ENCODE measurements at regions not wholly inside any gene's neighbourhood (a gene's known extent, or its start where the extent isn't known, plus 50 kb on each side); places are given as distances from the start of the nearest gene placed in this dataset.

DNA sequence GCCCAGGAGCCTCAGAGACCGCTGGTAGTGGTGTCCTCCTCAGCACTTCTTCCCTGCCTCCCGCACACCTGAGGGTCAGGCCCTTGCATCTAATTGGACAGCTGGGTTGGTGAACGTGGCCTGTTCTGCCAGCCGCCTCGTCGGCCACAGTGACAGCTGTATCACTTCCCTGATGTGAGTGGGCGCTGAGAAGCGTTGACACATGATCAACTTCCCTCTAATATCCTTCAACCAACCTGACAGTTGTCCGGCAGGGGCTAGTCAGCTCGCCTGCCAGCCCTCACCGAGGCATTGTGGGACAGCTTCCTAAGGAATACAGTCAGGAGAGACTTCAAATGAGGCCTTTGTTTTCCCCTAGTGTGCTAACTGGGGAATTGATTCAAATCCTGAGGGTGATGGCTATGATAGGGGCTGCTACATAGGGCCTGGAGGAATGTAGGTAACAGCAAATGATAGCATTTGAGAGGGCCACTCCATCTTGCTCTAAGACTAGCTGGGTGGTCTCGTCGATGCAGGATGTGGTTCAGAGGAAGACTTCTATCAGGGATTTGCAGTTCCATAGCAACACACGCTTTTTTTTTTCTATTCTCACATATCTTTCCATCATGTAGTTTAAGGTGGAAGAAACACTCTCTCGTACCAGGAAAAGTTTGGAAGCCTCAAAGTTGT is 230.8 kb downstream of the TSHZ3 start:
- DNase-seq = no peak

DNA sequence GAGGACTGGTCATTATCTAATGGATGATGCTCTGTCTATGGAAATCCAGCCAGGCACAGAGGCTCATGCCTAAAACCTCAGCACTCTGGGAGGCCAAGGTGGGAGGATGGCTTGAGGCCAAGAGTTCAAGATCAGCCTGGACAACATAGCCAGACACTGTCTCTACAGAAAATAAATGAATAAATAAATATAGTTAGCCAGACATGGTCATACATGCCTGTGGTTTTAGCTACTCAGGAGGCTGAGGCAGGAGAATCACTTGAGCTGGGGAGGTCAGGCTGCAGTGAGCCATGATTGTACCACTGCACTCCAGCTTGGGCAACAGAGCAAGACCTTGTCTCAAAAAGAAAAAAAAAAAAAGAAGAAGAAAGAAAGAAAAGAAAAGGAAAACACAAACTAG is 234.7 kb downstream of the TSHZ3 start:
- no peak for DNase-seq

DNA sequence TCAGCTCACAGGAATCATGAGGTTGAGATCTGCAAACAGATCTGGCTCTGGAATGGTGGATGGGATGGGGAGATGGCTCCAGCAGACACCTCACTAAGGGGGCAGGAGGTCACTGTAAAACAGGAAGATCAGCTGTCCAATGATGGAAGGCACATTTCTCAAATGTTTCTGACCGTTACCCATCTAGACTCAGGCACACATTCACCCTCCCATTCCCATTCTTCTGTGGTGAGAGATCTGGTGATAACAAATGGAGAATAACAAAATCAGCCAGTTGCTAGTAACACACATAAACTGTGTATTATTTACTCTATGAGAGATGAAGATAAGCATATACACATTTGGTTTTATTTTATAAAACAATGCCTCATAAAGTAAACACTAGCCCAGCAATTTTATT is 235.9 kb downstream of the TSHZ3 start:
- no peak for DNase-seq

DNA sequence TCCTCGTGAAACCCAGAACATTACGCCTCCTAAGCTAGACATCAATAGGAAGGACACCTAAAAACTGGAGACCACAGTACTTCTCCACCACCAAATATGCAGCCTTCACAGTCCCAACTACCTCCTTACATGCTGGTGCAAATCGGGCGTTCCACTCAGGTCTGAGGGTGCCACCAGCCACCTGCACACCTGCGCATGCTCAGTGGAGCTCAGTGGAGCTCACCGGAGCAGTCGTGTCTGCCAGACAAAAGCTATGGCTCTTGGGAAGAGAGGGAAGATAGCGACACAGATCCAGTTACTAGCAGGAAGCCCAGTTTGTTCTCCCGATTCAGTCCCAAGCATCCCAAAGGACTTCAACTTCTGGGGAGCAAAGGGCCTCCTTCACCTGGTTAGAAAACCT is 237.1 kb downstream of the TSHZ3 start:
- no peak for DNase-seq

DNA sequence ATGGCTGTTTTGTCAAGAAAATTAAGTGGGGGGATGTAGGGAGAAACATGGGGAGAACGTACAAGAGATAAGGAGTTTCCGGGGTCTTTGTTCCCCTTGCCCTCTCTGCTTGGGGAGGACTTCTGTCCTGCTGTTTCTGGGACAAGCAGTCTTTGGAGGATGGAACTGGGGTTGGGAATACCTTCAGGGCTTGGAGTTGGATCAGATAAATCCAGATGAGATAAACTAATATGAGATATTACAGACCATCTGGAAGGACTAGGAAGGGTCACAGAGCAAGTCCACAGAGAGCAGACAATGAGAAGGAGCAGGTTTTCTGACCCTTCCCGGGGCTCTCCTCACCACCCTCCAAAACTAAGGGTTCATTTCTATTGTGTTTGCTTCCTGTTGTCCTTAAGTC is 237.5 kb downstream of the TSHZ3 start:
- DNase-seq = no peak

DNA sequence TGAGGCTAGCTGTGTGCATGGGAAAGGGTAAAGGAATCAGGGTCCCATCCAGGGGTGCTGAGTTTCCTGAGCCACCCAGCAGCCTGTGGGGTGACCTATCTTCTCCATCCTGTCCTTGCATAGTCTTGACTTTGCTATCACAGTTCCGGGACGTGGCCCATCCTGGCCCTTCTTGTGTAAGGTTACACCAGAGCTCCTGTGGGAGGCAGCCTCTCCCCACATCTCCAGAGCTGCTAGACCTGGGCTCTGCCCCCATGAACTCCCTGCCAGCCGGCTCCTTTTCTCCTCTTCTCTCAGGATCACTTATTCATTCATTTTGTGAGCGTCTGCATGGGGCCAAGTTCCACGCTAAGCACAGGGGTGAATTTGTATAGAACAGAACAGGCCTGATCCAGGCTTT is 238.9 kb downstream of the TSHZ3 start:
- no peak for DNase-seq

DNA sequence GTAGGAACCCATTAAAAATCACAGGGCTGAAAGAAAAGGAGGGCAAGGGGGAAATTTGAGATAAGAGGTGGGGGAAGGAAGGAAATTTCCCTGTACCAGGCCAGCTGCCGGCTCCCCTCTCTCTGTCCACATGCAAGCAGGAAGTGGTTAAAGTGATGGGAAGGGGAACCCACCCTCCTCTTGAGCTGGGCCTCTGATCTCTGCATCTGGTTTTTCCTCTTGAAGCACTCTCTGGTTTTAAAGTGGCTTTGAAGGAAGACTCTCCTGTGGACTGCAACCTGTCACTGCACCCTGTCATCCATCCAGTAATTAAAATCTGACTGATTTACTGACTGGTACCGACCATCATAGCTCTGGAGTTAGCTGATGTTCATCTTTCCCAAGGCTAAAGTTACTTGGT is 239.6 kb downstream of the TSHZ3 start:
- DNase-seq = no peak

DNA sequence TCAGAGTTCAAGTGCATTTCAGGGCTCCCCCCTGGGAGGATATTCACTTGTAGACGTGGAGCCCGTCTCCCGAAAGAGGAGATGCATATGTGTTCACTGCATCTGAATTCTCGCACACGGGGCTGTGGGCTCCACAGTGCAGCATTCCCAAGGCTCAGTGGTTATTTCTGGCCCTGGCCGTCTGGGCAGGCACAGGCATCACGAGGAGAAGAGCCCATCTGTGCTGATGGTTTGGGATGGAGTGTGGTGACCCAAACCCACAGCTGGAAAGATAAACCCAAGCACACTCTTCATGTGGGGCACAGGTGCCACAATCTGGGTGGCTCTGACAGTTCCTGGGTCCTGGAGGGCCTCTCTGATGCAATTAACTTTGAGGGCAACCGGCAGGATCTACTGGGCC is 242.1 kb downstream of the TSHZ3 start:
- DNase-seq = no peak

DNA sequence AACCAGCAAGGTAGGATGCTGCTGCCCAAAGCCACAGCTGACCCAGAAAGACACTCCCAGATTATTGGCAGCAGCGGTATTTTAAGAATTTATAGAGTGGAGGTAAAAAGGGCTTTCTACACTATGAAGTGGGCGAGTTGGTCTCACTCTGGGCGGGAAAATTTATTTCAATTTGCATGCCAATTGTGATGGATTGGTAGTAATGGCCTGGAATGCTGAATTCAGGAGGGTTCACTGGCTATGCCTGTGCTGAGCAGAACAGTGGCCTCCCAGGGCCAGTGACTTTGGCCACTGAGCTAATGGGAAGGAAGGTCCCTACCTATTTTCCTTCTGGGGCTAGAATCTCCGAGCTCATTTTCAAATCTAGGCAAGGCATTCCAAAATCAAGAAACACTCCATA is 243.5 kb downstream of the TSHZ3 start:
- DNase-seq = no peak

DNA sequence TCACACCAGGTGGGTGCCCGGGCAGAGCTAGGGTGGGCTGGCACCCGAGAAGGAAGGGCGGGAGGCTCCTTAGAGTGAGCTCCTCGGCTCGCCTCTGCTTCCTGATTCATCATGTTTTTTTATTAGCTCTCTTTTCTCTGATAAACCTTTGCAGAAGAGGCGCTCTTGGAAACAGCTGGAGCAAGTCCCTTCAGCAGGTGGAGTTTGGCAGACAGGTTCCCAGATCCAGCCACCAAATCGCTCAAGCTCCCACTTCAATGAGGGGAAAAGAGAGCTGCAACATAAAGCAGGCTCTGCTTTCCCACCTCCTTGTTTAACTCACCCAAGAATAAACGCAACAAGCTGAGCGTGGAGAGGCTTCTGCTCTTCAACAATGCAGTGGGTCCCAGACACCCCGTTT is 244.8 kb downstream of the TSHZ3 start:
- DNase-seq = no peak

DNA sequence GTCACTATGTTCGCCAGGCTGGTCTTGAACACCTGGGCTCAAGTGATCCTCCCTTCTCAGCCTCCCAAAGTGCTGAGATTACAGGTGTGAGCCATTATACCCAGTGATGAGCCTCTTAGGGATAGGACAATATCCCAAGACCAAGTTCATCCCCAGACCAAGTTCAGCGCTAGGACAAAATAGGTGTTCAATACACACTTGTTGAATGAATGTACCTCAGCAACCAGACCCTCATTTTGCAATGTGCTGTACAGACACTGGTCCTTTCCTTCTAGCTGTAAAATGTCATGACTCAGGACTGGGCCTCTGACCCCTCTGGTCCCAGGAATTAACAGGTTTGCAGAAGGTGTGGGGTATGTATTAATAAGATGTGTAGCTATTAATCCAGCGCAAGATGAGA is 246.0 kb downstream of the TSHZ3 start:
- DNase-seq = no peak

DNA sequence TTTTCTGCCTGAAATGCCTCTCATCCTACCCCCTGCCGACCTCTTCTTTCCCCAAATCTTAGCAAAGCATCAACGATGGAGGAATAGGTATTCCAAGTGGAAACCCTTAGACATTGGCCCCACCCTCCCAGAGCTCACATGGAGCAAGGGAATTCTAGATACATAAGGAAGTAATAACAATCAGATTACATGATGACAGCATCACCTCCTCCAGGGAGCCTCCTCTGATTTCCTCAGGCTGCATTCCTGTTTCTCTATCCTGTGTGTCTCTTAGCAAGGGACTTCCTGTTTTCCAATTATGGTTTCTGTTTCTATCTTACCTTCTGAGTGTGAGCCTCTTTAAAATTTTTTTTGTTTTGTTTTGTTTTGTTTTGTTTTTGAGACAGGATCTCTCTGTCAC is 246.6 kb downstream of the TSHZ3 start:
- no peak for DNase-seq

DNA sequence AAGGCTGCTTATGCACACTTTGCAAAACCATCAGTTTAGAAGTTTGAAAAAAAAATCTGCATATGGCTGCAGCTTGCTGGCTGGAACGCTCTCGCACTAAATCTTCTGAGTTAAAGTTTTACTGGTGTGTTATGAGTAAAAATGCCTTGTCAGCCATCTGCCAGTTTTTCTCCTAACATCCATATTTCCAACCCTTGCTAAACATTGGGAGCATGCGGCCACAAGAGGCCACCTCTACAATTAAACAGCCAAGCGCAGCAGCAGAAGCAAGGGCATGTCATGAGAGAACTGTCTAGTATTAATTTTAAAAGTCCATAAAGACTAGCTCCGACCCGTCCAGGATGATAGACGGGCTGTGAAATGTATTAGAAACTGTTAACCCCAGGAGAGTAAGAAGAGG is 248.3 kb downstream of the TSHZ3 start:
- no peak for DNase-seq

DNA sequence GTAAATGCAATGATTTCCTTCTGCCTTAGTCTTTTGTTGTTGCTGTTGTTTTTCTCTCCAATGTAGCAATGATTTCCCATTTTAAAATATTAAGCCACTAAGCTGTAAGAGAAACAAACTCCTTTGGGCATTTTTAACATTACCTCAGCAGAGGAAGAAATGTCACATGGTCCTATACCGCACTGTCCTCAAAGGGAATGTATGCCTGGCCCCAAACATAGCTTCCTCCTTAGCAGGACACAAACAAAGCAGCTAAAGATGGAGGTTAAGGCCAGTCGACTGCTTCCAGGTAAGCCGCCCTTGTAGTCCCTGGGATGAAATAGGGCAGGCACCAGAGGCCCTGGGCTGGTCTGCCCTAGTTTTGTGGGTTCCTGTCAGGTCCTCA is 249.0 kb downstream of the TSHZ3 start:
- DNase-seq = no peak

DNA sequence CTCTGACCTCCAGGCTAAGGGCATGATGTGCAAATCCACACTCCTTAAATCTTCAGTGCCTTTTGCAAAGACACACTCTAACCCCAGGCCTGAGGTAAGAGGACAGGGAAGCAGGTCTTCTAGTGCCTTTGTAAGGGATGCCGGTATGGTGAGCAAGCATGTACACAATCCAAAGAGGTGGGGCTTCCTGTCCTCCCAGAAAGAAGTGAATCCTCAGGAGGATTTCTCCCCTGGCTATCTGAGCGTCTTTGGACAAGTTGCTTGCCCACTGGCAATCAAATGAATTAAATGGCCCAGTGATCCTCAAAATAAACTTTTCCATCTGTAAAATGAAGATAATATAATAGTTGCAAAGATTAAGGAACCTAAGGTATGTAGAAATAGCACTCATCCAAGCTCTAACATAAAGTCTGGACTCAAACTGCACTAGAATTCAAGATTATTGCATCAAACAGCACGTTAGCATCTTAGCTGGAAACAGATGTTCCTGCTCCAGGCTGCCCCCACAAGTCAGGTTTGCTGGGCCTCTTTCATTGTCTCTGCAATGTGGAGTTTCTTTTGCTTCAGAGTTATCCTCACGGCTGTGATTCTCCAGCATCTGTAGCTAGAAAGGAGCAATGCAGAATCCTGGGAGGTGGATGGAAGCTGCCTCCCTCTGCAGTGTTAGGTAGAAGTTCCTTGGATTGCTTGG is 249.6 kb downstream of the TSHZ3 start:
- DNase-seq = no peak

DNA sequence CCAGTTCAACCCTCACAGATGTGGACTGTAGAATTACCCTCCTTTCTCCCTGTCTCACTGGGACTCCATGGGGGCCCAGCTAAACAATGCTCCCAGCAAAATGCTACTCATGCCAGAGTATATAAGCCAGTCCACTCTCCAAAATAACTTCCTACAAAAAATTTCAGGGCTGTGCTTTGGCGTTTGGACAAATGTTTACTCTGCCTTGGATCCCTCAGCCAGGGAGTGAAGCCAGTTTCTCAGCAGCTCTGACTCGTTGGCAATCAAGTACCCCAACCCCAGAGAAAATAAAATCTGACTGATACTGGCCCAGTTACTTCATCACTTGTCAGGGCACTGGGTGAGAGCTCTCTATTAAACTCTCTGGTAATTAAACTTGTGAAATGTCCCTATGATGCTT is 250.4 kb downstream of the TSHZ3 start:
- DNase-seq = no peak

DNA sequence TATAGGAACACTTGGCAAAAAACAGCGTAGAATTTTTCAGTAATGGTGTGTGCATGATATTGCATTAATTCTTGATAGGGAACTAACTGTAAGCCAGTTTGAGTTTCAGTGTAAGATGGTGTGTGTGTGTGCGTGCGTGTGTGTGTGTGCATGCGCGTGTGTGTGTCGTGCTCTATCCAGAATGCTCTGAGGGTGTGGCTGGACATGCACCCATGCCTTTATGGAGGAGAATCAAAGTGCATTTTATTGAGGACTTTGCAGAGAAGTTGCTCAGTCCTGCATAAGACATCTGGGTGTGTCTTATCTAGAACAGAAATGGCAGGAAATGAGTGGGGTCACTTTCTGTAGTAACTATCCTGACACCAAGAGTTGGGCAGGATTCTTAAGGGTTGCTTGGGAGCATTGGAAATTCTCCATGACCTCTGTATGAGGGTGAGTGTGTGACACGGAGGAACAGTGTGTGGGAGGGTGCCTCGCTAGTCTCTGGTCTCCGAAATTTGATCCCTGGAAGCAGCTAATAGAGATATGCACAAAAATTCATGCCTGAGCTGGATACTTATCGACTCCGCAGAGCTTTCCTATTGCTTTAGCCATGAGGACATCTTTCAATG is 252.2 kb downstream of the TSHZ3 start:
- no peak for DNase-seq

DNA sequence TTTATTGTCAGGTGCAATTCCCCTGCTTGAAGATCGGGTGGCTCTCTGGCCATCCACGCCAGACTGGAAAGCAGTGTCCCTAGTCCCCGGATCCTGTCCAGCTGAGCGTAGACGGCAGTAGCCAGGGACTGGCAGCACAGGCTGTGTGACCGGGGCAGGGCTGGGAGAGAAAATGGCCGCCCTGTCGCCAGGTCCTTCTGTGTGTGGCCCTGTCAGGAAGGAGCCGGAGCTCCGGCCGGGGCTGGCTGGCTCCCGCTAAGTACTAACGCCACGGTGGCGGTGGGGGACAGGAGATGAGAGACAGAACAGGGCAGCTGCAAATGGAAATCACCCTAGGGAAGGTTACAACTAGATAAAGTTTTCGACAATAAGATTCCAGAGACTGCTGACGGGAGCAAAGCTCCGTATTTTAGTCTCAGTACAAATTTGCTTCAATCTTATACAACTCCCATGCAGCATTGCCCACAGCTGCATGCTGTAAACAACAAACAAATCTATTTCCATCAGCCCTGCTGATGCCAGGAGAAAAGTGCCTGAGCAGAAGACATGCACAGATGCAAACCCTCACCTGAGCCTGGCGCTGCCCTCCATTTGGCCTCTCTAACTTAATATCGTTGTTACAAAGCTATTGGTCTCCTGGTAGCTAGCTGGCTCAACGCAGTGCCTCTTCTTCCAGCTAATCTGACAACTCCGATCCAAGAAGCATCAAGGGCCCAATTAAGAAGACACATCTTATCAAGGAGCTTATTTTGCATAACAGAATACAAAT is 253.0 kb downstream of the TSHZ3 start:
- no peak for DNase-seq

DNA sequence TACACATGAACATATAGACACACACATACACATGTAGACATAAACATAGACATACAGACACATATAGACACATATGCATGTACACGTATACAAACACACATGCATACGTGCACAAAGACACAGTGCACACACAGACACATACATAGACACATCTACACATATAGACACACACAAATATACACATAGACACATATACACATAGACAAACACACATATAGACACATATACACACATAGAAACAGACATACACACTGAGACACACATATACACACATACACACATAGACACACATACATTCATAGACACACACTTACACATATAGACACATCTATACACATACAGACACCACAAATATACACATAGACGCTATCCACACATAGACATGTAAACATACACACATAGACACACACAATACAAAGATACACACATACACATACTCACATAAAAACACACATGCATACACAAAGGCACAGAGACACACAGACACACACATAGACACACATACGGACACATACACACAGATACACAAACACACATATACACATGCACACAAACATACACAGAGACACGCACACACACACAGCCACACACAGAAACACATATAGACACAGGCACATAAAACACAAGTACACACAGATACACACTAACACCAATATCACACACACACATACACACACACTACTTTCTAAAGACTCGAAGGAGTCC is 254.0 kb downstream of the TSHZ3 start:
- DNase-seq = no peak

DNA sequence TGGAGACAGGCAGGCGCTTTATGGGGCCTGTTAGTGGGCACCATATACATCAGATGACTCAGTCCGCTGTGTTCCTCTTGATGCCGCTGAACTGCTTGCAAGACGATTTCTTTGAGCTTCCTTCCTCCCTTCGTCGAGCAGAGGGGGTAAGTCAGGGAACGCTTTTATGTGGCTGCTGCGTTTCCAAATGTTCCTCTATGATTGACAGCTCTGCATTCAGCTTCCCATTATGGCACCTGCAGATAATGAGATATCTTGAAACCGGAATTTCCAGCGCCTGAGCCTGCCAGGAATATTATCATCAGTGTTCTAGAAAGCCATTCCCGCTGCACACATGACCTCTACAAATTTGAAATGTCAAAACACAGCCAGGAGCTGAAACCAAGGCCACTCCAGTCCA is 257.0 kb downstream of the TSHZ3 start:
- DNase-seq = no peak

DNA sequence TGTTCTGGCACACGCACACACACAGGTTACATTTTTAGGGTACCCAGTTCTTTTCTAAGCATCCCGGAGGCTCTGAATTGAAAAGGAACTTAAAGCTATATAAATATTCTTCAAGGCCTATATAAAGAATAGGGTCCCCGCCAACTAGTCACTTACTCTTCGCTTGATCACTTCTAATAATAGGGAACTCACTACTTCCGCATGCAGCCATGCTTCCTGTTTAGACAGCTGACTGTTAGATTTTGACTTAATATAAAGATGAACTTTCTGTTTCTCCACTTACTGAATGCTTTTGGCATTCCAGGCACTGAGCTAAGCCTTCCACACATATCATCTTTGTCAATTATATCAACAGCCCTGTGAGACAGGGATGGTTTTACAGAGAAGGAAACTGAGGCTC is 259.6 kb downstream of the TSHZ3 start:
- no peak for DNase-seq

DNA sequence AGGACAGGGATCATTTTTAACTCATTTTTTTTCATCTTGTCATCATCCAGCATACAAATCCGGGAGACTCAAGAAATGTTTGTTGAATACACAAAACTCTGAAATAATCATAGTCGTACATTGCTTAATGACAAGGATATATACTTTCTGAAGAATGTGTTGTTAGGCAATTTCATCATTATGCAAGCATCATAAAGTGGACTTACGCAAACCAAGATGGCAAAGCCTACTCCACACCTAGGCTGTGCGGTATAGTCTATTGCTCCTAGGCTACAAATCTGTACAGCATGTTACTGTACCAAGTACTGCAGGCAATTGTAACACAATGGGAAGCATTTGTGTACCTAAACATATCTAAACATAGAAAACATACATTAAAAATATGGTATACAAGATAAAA is 264.1 kb downstream of the TSHZ3 start:
- no peak for DNase-seq

DNA sequence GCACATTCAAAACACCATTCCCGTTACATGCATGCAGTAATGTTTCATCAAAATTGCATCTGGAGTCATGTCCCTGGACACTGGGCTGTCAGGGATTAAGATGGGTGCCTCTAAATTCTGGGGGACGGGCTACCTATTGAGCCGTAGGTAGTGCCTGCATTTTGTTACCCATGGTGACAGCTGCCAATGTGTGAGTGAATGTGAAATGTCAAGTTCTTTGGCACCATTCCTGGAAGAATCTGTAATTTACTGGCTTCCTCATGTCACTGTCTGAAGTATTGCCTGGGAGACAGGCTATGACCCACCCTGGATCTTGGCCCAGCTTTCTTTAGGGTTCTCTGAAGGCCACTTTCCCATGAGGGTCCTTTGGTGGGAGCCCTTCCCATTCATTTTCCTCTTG is 266.1 kb downstream of the TSHZ3 start:
- DNase-seq = no peak

All from activated T-cell treated with anti-CD3 and anti-CD28 coated beads for 4 hours (primary cell).